Neural progenitor cell (in vitro differentiated cells): ENCODE measurements at regions not wholly inside any gene's neighbourhood (a gene's known extent, or its start where the extent isn't known, plus 50 kb on each side); places are given as distances from the start of the nearest gene placed in this dataset.
A peak's percentile ranks its signal among the peaks of the same experiment; 100 is the strongest.

Experiments used
- DNase-seq: peaks from one replicate; pipeline ENCODE4 v3.0.0-alpha.2; 2016; ENCODE audit warnings: low spot score
- H2AFZ ChIP-seq: fragments of 200-600 bp; sonication (generic); replicated peaks from 2 replicates; pipeline ENCODE4 v1.6.1; 2016; ENCODE audit warnings: antibody characterized with exemption
- H3F3A ChIP-seq: fragments of 200-600 bp; sonication (generic); 2 replicates; pipeline ENCODE4 v1.6.1; 2016; ENCODE audit warnings: antibody characterized with exemption, low read depth
- H3K27ac ChIP-seq: fragments of 200-600 bp; sonication (generic); 2 replicates; pipeline ENCODE4 v1.5.1; 2016; ENCODE audit warnings: mild to moderate bottlenecking
- H3K27me3 ChIP-seq: fragments of 200-600 bp; sonication (generic); 2 replicates; pipeline ENCODE4 v1.6.1; 2016; ENCODE audit warnings: mild to moderate bottlenecking, moderate library complexity
- H3K36me3 ChIP-seq: fragments of 200-600 bp; sonication (generic); 2 replicates; pipeline ENCODE4 v1.5.1; 2016
- H3K4me1 ChIP-seq: fragments of 200-600 bp; sonication (generic); 2 replicates; pipeline ENCODE4 v1.6.1; 2016; ENCODE audit warnings: mixed run types
- H3K4me2 ChIP-seq: fragments of 200-600 bp; sonication (generic); 2 replicates; pipeline ENCODE4 v1.6.1; 2016
- H3K4me3 ChIP-seq: fragments of 200-600 bp; sonication (generic); 2 replicates; pipeline ENCODE4 v1.5.1; 2016
- H3K79me2 ChIP-seq: fragments of 200-600 bp; sonication (generic); 2 replicates; pipeline ENCODE4 v1.6.1; 2016; ENCODE audit warnings: low read depth
- H3K9ac ChIP-seq: fragments of 200-600 bp; sonication (generic); 2 replicates; pipeline ENCODE4 v1.6.1; 2016
- H3K9me3 ChIP-seq: fragments of 200-600 bp; sonication (generic); 2 replicates; pipeline ENCODE4 v1.5.1; 2016; ENCODE audit warnings: low read depth
- H4K20me1 ChIP-seq: fragments of 200-600 bp; sonication (generic); 2 replicates; pipeline ENCODE4 v1.6.1; 2016; ENCODE audit warnings: low read depth
- H3K27ac Mint-ChIP-seq: 3 replicates; pipeline ENCODE4 v1.8.0; 2021; ENCODE audit warnings: mixed read lengths
- H3K27me3 Mint-ChIP-seq: 2 replicates; pipeline ENCODE4 v1.8.0; 2022; ENCODE audit warnings: low read depth, mild to moderate bottlenecking, inconsistent platforms, moderate library complexity, mixed read lengths; ENCODE audit not compliant: insufficient read depth
- H3K36me3 Mint-ChIP-seq: 3 replicates; pipeline ENCODE4 v1.8.0; 2021; ENCODE audit warnings: mixed read lengths
- H3K4me1 Mint-ChIP-seq: 3 replicates; pipeline ENCODE4 v1.8.0; 2021; ENCODE audit warnings: mixed read lengths
- H3K4me3 Mint-ChIP-seq: 3 replicates; pipeline ENCODE4 v1.8.0; 2021; ENCODE audit warnings: mild to moderate bottlenecking, moderate library complexity, mixed read lengths
- H3K9me3 Mint-ChIP-seq: 3 replicates; pipeline ENCODE4 v1.8.0; 2020; ENCODE audit warnings: mixed read lengths
- EZH2 ChIP-seq: fragments of 200-600 bp; sonication (generic); IDR thresholded peaks from 2 replicates; pipeline ENCODE4 v1.6.1; 2017; ENCODE audit warnings: antibody characterized with exemption, mild to moderate bottlenecking, moderate library complexity
- EZH2phosphoT487 ChIP-seq: fragments of 200-600 bp; sonication (generic); IDR thresholded peaks from 2 replicates; pipeline ENCODE4 v1.6.1; 2017; ENCODE audit warnings: antibody characterized with exemption
- TF ChIP-seq, protein P1 (sequence below): fragments of 200-600 bp; sonication (generic); IDR thresholded peaks from 2 replicates; pipeline ENCODE4 v1.5.1; 2017; ENCODE audit warnings: antibody characterized with exemption, mild to moderate bottlenecking

- no peak overlapping the region for H2AFZ ChIP-seq
- H3K4me1 ChIP-seq: no peaks in the 10 kb centered on the region
- H3K27me3 ChIP-seq: no peaks in the 10 kb centered on the region
- no peaks in the 10 kb centered on the region for H3K36me3 ChIP-seq
- H3K4me1 Mint-ChIP-seq: no peaks in the 10 kb centered on the region
- no peaks in the 10 kb centered on the region for H3K9me3 Mint-ChIP-seq
- H3F3A ChIP-seq: no peaks in the 10 kb centered on the region
- H3K4me2 ChIP-seq: no peak overlapping the region
- no peaks in the 10 kb centered on the region for H3K9me3 ChIP-seq
- no peak overlapping the region for H3K4me3 Mint-ChIP-seq
- H3K27ac ChIP-seq: no peak overlapping the region
- no peak overlapping the region for H3K27ac Mint-ChIP-seq
- no peaks in the 10 kb centered on the region for H3K27me3 Mint-ChIP-seq
- H3K9ac ChIP-seq: no peak overlapping the region
- H3K4me3 ChIP-seq: no peak overlapping the region
- no peaks in the 10 kb centered on the region for H3K36me3 Mint-ChIP-seq
- TF ChIP-seq, protein P1, sequence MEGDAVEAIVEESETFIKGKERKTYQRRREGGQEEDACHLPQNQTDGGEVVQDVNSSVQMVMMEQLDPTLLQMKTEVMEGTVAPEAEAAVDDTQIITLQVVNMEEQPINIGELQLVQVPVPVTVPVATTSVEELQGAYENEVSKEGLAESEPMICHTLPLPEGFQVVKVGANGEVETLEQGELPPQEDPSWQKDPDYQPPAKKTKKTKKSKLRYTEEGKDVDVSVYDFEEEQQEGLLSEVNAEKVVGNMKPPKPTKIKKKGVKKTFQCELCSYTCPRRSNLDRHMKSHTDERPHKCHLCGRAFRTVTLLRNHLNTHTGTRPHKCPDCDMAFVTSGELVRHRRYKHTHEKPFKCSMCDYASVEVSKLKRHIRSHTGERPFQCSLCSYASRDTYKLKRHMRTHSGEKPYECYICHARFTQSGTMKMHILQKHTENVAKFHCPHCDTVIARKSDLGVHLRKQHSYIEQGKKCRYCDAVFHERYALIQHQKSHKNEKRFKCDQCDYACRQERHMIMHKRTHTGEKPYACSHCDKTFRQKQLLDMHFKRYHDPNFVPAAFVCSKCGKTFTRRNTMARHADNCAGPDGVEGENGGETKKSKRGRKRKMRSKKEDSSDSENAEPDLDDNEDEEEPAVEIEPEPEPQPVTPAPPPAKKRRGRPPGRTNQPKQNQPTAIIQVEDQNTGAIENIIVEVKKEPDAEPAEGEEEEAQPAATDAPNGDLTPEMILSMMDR: no peak
- TF ChIP-seq EZH2 (no peak), EZH2phosphoT487 (no peak)
- H4K20me1 ChIP-seq: no peaks in the 10 kb centered on the region
- no peaks in the 10 kb centered on the region for H3K79me2 ChIP-seq
- no peak for DNase-seq
These were observed 219.9 kb upstream of the ATXN7L3B start for GRCh38 chr12:74317741-74318140.

- no peak overlapping the region for H2AFZ ChIP-seq
- H3K9me3 ChIP-seq: no peaks in the 10 kb centered on the region
- Mint-ChIP-seq H3K4me3 (no peak overlapping the region), H3K27ac (peak overlapping the region; percentile 15), H3K4me1 (no peaks in the 10 kb centered on the region), H3K9me3 (no peaks in the 10 kb centered on the region), H3K27me3 (no peaks in the 10 kb centered on the region), H3K36me3 (no peaks in the 10 kb centered on the region)
- no peaks in the 10 kb centered on the region for H3K79me2 ChIP-seq
- H3K4me2 ChIP-seq: no peak overlapping the region
- no peak for DNase-seq
- no peaks in the 10 kb centered on the region for H4K20me1 ChIP-seq
- no peak overlapping the region for H3K9ac ChIP-seq
- H3K27me3 ChIP-seq: no peaks in the 10 kb centered on the region
- H3K4me3 ChIP-seq: no peak overlapping the region
- no peaks in the 10 kb centered on the region for H3F3A ChIP-seq
- TF ChIP-seq EZH2phosphoT487: no peak
- TF ChIP-seq, protein P1: no peak
- TF ChIP-seq EZH2: no peak
- H3K36me3 ChIP-seq: no peaks in the 10 kb centered on the region
- H3K4me1 ChIP-seq: no peaks in the 10 kb centered on the region
- no peak overlapping the region for H3K27ac ChIP-seq
These were observed 217.7 kb upstream of the ATXN7L3B start for GRCh38 chr12:74319886-74320285.

GRCh38 chr12:74321381-74321780 is 216.3 kb upstream of the ATXN7L3B start:
- Histone ChIP-seq H3K4me2 (no peak overlapping the region), H3K27ac (no peak overlapping the region), H3K79me2 (no peaks in the 10 kb centered on the region), H2AFZ (peak overlapping the region; percentile 32), H3K4me1 (no peaks in the 10 kb centered on the region), H3K9ac (no peak overlapping the region), H3K27me3 (no peaks in the 10 kb centered on the region), H3F3A (no peaks in the 10 kb centered on the region), H4K20me1 (no peaks in the 10 kb centered on the region), H3K4me3 (no peak overlapping the region), H3K9me3 (no peaks in the 10 kb centered on the region), H3K36me3 (no peaks in the 10 kb centered on the region)
- no peak for DNase-seq
- H3K4me3 Mint-ChIP-seq: no peak overlapping the region
- TF ChIP-seq, protein P1: no peak
- TF ChIP-seq EZH2phosphoT487 (no peak), EZH2 (no peak)
- no peak overlapping the region for H3K27ac Mint-ChIP-seq
- no peaks in the 10 kb centered on the region for H3K9me3 Mint-ChIP-seq
- H3K4me1 Mint-ChIP-seq: no peaks in the 10 kb centered on the region
- no peaks in the 10 kb centered on the region for H3K36me3 Mint-ChIP-seq
- H3K27me3 Mint-ChIP-seq: no peaks in the 10 kb centered on the region
